GM23338 (cell line): ENCODE measurements at regions not wholly inside any gene's neighbourhood (a gene's known extent, or its start where the extent isn't known, plus 50 kb on each side); places are given as distances from the start of the nearest gene placed in this dataset.
"Not testable (repeated sequence)": the region's sequence is repeated elsewhere in the genome, so short reads cannot be mapped to it uniquely, and the experiment has no call there.

Experiments
- EZH2 ChIP-seq: fragments of 200-600 bp; sonication (generic); IDR thresholded peaks from one replicate; pipeline ENCODE4 v1.8.0; 2017; ENCODE audit warnings: antibody characterized with exemption, mild to moderate bottlenecking, low read depth; ENCODE audit not compliant: unreplicated experiment
- TF ChIP-seq, protein P1 (sequence below), 2 experiments: fragments of 200-600 bp in 1 of 2; sonication (generic) in 1 of 2; conservative IDR thresholded peaks; 2 replicates each; pipeline versions ENCODE4 v1.5.1 to v1.6.1; 2016 to 2017; ENCODE audit warnings: antibody characterized with exemption in 2 of 2, low read depth in 2 of 2, mild to moderate bottlenecking in 2 of 2, moderate library complexity in 1 of 2

DNA sequence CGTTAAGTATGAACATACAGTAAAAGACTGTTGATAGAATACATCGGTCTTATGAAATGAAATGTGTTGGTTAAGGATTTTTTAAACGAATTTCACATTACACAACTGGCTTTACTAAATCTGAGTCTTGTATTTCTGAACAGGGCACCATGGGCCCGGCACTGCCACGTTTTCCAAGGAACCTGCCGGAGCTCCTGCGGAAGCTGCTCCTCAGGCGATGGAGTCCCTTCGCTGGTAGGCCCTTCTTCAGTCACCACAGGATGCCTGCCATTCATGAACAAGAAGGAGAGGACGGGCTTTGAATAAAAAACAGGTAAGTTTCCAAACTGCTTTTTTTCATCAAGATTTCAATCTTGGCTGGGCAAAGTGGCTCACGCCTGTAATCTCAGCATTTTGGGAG lies 114.1 kb upstream of the SIMC1 start:
- TF ChIP-seq, protein P1, sequence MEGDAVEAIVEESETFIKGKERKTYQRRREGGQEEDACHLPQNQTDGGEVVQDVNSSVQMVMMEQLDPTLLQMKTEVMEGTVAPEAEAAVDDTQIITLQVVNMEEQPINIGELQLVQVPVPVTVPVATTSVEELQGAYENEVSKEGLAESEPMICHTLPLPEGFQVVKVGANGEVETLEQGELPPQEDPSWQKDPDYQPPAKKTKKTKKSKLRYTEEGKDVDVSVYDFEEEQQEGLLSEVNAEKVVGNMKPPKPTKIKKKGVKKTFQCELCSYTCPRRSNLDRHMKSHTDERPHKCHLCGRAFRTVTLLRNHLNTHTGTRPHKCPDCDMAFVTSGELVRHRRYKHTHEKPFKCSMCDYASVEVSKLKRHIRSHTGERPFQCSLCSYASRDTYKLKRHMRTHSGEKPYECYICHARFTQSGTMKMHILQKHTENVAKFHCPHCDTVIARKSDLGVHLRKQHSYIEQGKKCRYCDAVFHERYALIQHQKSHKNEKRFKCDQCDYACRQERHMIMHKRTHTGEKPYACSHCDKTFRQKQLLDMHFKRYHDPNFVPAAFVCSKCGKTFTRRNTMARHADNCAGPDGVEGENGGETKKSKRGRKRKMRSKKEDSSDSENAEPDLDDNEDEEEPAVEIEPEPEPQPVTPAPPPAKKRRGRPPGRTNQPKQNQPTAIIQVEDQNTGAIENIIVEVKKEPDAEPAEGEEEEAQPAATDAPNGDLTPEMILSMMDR (conservative IDR thresholded peaks at IDR 0.05; ENCODE audit: low read depth in 2 of 2): not testable (repeated sequence)
- not testable (repeated sequence) for TF ChIP-seq EZH2
